ENCODE measurements at regions not wholly inside any gene's neighbourhood (a gene's known extent, or its start where the extent isn't known, plus 50 kb on each side); places are given as distances from the start of the nearest gene placed in this dataset.

- no peak for TF ChIP-seq POLR2AphosphoS5 (IDR thresholded peaks at IDR 0.05)
- TF ChIP-seq POLR2A (IDR thresholded peaks at IDR 0.05): no peak
- TF ChIP-seq CTCF (IDR thresholded peaks at IDR 0.05): no peak
- TF ChIP-seq EP300 (IDR thresholded peaks at IDR 0.05): no peak
- H3K4me1 ChIP-seq: no peaks in the 10 kb centered on the region
- no peaks in the 10 kb centered on the region for H3K36me3 ChIP-seq
- no peaks in the 10 kb centered on the region for H3K9me3 ChIP-seq
- H3K27ac ChIP-seq: no peak overlapping the region
- DNase-seq (ENCODE audit: low spot score in 2 of 2): no peak
- H3K4me3 ChIP-seq: no peak overlapping the region
- 74% methylated on average over 4 of the region's 4 CpGs for WGBS
- H3K27me3 ChIP-seq: no peaks in the 10 kb centered on the region
Observed at GRCh38 chr2:59191781-59192180, 950.7 kb upstream of the FANCL start.

- H3K4me1 ChIP-seq: no peaks in the 10 kb centered on the region
- H3K9me3 ChIP-seq: no peaks in the 10 kb centered on the region
- DNase-seq (ENCODE audit: low spot score in 2 of 2): no peak
- no peaks in the 10 kb centered on the region for H3K27me3 ChIP-seq
- H3K36me3 ChIP-seq: no peaks in the 10 kb centered on the region
- H3K4me3 ChIP-seq: no peak overlapping the region
- no peak overlapping the region for H3K27ac ChIP-seq
- TF ChIP-seq CTCF (IDR thresholded peaks at IDR 0.05): no peak
- no peak for TF ChIP-seq POLR2AphosphoS5 (IDR thresholded peaks at IDR 0.05)
- no peak for TF ChIP-seq POLR2A (IDR thresholded peaks at IDR 0.05)
- no peak for TF ChIP-seq EP300 (IDR thresholded peaks at IDR 0.05)
- WGBS: 61% methylated on average over 1 of the region's 1 CpG
Observed at GRCh38 chr2:59190518-59190917, 949.4 kb upstream of the FANCL start.

GRCh38 chr2:59184276-59185020, 943.3 kb upstream of the FANCL start:
- no peak overlapping the region for H3K27ac ChIP-seq
- WGBS: 43% methylated on average over 6 of the region's 6 CpGs
- no peaks in the 10 kb centered on the region for H3K4me1 ChIP-seq
- no peak for TF ChIP-seq EP300 (IDR thresholded peaks at IDR 0.05)
- no peak for TF ChIP-seq POLR2A (IDR thresholded peaks at IDR 0.05)
- TF ChIP-seq POLR2AphosphoS5 (IDR thresholded peaks at IDR 0.05): no peak
- no peaks in the 10 kb centered on the region for H3K9me3 ChIP-seq
- no peak for DNase-seq (ENCODE audit: low spot score in 2 of 2)
- no peaks in the 10 kb centered on the region for H3K36me3 ChIP-seq
- no peak overlapping the region for H3K4me3 ChIP-seq
- no peaks in the 10 kb centered on the region for H3K27me3 ChIP-seq

GRCh38 chr2:59183070-59183469, 941.9 kb upstream of the FANCL start:
- no peak for TF ChIP-seq POLR2AphosphoS5 (IDR thresholded peaks at IDR 0.05)
- TF ChIP-seq CTCF (IDR thresholded peaks at IDR 0.05): no peak
- no peak for TF ChIP-seq EP300 (IDR thresholded peaks at IDR 0.05)
- no peak for TF ChIP-seq POLR2A (IDR thresholded peaks at IDR 0.05)
- Histone ChIP-seq H3K36me3 (no peaks in the 10 kb centered on the region), H3K4me3 (no peak overlapping the region), H3K4me1 (no peaks in the 10 kb centered on the region), H3K9me3 (no peaks in the 10 kb centered on the region), H3K27ac (no peak overlapping the region), H3K27me3 (no peaks in the 10 kb centered on the region)
- DNase-seq (ENCODE audit: low spot score in 2 of 2): no peak
- WGBS: 89% methylated on average over 1 of the region's 1 CpG

- 20% methylated on average over 3 of the region's 3 CpGs for WGBS
- Histone ChIP-seq H3K36me3 (no peaks in the 10 kb centered on the region), H3K4me3 (no peak overlapping the region), H3K9me3 (no peaks in the 10 kb centered on the region), H3K27me3 (no peaks in the 10 kb centered on the region), H3K27ac (no peak overlapping the region), H3K4me1 (no peaks in the 10 kb centered on the region)
- TF ChIP-seq EP300 (IDR thresholded peaks at IDR 0.05): no peak
- TF ChIP-seq POLR2AphosphoS5 (IDR thresholded peaks at IDR 0.05): no peak
- TF ChIP-seq POLR2A (IDR thresholded peaks at IDR 0.05): no peak
- no peak for DNase-seq (ENCODE audit: low spot score in 2 of 2)
Observed at GRCh38 chr2:59182249-59182648, 941.1 kb upstream of the FANCL start.

GRCh38 chr2:59181347-59181746, 940.2 kb upstream of the FANCL start:
- Histone ChIP-seq H3K27me3 (no peaks in the 10 kb centered on the region), H3K4me3 (no peak overlapping the region), H3K27ac (no peak overlapping the region), H3K4me1 (no peaks in the 10 kb centered on the region), H3K9me3 (no peaks in the 10 kb centered on the region), H3K36me3 (no peaks in the 10 kb centered on the region)
- DNase-seq (ENCODE audit: low spot score in 2 of 2): no peak
- TF ChIP-seq POLR2A (IDR thresholded peaks at IDR 0.05) (no peak), CTCF (IDR thresholded peaks at IDR 0.05) (no peak), EP300 (IDR thresholded peaks at IDR 0.05) (no peak), POLR2AphosphoS5 (IDR thresholded peaks at IDR 0.05) (no peak)
- 45% methylated on average over 2 of the region's 2 CpGs for WGBS
